Activated CD4-positive, alpha-beta T cell treated with anti-CD3 and anti-CD28 coated beads, Interleukin-2, amount 50 U/mL, for 16 hours (primary cell): ENCODE measurements at regions not wholly inside any gene's neighbourhood (a gene's known extent, or its start where the extent isn't known, plus 50 kb on each side); places are given as distances from the start of the nearest gene placed in this dataset.
"Not testable (repeated sequence)": the region's sequence is repeated elsewhere in the genome, so short reads cannot be mapped to it uniquely, and the experiment has no call there.

Experiments
- DNase-seq: peaks from one replicate; pipeline ENCODE4 v3.0.0-alpha.2; 2020

- DNase-seq, result no peak
These were observed 282.7 kb upstream of the ADGRL2 start for GRCh38 chr1:81517987-81518386.

- DNase-seq, result no peak
These were observed 286.9 kb upstream of the ADGRL2 start for GRCh38 chr1:81513796-81514354.

- DNase-seq, result no peak
These were observed 288.3 kb upstream of the ADGRL2 start for GRCh38 chr1:81512252-81513003.

GRCh38 chr1:81511281-81511680, 289.5 kb upstream of the ADGRL2 start:
- no peak for DNase-seq

GRCh38 chr1:81510701-81511100, 290.0 kb upstream of the ADGRL2 start:
- no peak for DNase-seq

- DNase-seq, result no peak
These were observed 291.1 kb upstream of the ADGRL2 start for GRCh38 chr1:81509594-81509993.

- DNase-seq, result no peak
These were observed 294.0 kb upstream of the ADGRL2 start for GRCh38 chr1:81506699-81507098.

- DNase-seq, result no peak
These were observed 294.9 kb upstream of the ADGRL2 start for GRCh38 chr1:81505831-81506230.

- not testable (repeated sequence) for DNase-seq
These were observed 295.9 kb upstream of the ADGRL2 start for GRCh38 chr1:81504820-81505219.

- DNase-seq, result not testable (repeated sequence)
These were observed 298.0 kb upstream of the ADGRL2 start for GRCh38 chr1:81502705-81503104.

- not testable (repeated sequence) for DNase-seq
These were observed 299.2 kb upstream of the ADGRL2 start for GRCh38 chr1:81501485-81501884.

- DNase-seq, result no peak
These were observed 301.2 kb upstream of the ADGRL2 start for GRCh38 chr1:81499487-81499886.

GRCh38 chr1:81498471-81499462, 302.0 kb upstream of the ADGRL2 start:
- no peak for DNase-seq

- no peak for DNase-seq
These were observed 304.4 kb upstream of the ADGRL2 start for GRCh38 chr1:81496349-81496748.

- DNase-seq, result no peak
These were observed 307.4 kb upstream of the ADGRL2 start for GRCh38 chr1:81493102-81493869.

- no peak for DNase-seq
These were observed 308.1 kb upstream of the ADGRL2 start for GRCh38 chr1:81492628-81493027.

GRCh38 chr1:81490614-81491013, 310.1 kb upstream of the ADGRL2 start:
- DNase-seq, result no peak

- DNase-seq, result no peak
These were observed 311.3 kb upstream of the ADGRL2 start for GRCh38 chr1:81489372-81489934.

- DNase-seq, result no peak
These were observed 316.4 kb upstream of the ADGRL2 start for GRCh38 chr1:81484284-81484683.

GRCh38 chr1:81478219-81478618, 322.5 kb upstream of the ADGRL2 start:
- no peak for DNase-seq

- no peak for DNase-seq
These were observed 323.0 kb upstream of the ADGRL2 start for GRCh38 chr1:81477710-81478109.

GRCh38 chr1:81472387-81472786, 328.3 kb upstream of the ADGRL2 start:
- DNase-seq, result no peak
